ENCODE measurements at regions not wholly inside any gene's neighbourhood (a gene's known extent, or its start where the extent isn't known, plus 50 kb on each side); places are given as distances from the start of the nearest gene placed in this dataset.

DNA sequence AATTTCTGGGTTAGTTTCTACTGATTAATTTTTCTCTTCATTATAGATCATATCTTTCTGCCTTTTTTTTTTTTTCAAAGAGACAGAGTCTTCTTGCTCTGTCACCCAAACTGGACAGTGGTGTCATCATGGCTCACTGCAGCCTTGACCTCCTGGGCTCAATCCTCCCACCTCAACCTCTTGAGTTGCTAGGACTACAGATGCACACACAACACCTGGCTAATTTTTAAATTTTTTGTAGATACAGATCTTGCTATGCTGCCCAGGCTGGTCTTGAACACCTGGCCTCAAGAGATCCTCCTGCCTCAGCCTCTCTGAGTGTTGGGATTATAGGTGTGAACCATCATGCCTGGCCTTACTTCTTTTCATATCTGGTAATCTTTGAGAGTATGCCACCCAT, 73.3 kb upstream of the SLCO2A1 start:
- intact Hi-C loops (cut with micrococcal nuclease) (no loop called here), dilution Hi-C loops (cut with HindIII; ENCODE audit: low sequenced_read_pairs, unreplicated experiment) (no loop called here), in situ Hi-C loops (cut with MboI; ENCODE audit: low sequenced_read_pairs) (no loop called here)
- DNase-seq (no peak), ATAC-seq (ENCODE audit: low read depth) (no peak)
- H4K20me1 ChIP-seq (ENCODE audit: insufficient read depth, low read length) = no peaks in the 10 kb centered on the region
- H3K79me1 ChIP-seq (ENCODE audit: low read depth in 1 of 2, low read length in 2 of 2) = no peaks in the 10 kb centered on the region
- H4K8ac ChIP-seq (ENCODE audit: low read depth in 2 of 2, low read length in 2 of 2) = no peak overlapping the region
- no peak overlapping the region for H4K5ac ChIP-seq (ENCODE audit: low read depth, low read length)
- no peak overlapping the region for H3K27ac ChIP-seq (ENCODE audit: insufficient read depth, low read length)
- H4K91ac ChIP-seq (ENCODE audit: insufficient read depth, low read depth, low read length) = no peak overlapping the region
- ChIA-PET CTCF (no interaction called here), POLR2A (ENCODE audit: unreplicated experiment) (no interaction called here)
- H3K36me3 ChIP-seq (ENCODE audit: control insufficient read depth, insufficient read depth, low read length) = 0 out of 2 replicates have a peak, but pooled peaks cover 1% of the 10 kb centered on the region
- H3K4me1 ChIP-seq (ENCODE audit: control insufficient read depth, insufficient read depth, low read length) = no peaks in the 10 kb centered on the region
- BruUV-seq (replicated peaks) = no TSS peak
- no peak overlapping the region for H2AFZ ChIP-seq (replicated peaks; ENCODE audit: low read length, poor library complexity)
- no peak overlapping the region for H3K23ac ChIP-seq (ENCODE audit: low read depth, low read length)
- H2BK15ac ChIP-seq (ENCODE audit: low read depth, low read length) = no peak overlapping the region
- H3K4ac ChIP-seq (ENCODE audit: low read depth, low read length) = no peak overlapping the region
- H3K9me3 ChIP-seq (ENCODE audit: control insufficient read depth, insufficient read depth, low read length) = peaks cover 3% of the 10 kb centered on the region
- H2BK20ac ChIP-seq (ENCODE audit: low read depth, low read length) = no peak overlapping the region
- H3K4me3 ChIP-seq (ENCODE audit: insufficient read depth, low read depth, low read length) = no peak overlapping the region
- no peak overlapping the region for H3K4me2 ChIP-seq (ENCODE audit: low read depth, low read length)
- H3K14ac ChIP-seq (replicated peaks; ENCODE audit: low read depth, low read length) = no peak overlapping the region
- no peak overlapping the region for H2BK5ac ChIP-seq (ENCODE audit: low read depth, low read length, poor library complexity, severe bottlenecking)
- no peaks in the 10 kb centered on the region for H3K9me1 ChIP-seq (ENCODE audit: insufficient read depth, low read length)
- no peak overlapping the region for H2BK120ac ChIP-seq (ENCODE audit: low read depth, low read length)
- no peak for TF ChIP-seq MAFK (IDR thresholded peaks at IDR 0.05; ENCODE audit: low read depth, low read length)
- no peak for TF ChIP-seq NFE2L2 (IDR thresholded peaks at IDR 0.05; ENCODE audit: low read depth, low read length)
- TF ChIP-seq, protein P1, sequence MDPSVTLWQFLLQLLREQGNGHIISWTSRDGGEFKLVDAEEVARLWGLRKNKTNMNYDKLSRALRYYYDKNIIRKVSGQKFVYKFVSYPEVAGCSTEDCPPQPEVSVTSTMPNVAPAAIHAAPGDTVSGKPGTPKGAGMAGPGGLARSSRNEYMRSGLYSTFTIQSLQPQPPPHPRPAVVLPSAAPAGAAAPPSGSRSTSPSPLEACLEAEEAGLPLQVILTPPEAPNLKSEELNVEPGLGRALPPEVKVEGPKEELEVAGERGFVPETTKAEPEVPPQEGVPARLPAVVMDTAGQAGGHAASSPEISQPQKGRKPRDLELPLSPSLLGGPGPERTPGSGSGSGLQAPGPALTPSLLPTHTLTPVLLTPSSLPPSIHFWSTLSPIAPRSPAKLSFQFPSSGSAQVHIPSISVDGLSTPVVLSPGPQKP (IDR thresholded peaks at IDR 0.05; ENCODE audit: borderline replicate concordance, low read depth, low read length) = no peak
- no peak for TF ChIP-seq MXI1 (IDR thresholded peaks at IDR 0.05; ENCODE audit: borderline replicate concordance, low read depth, low read length)
- TF ChIP-seq BHLHE40 (IDR thresholded peaks at IDR 0.05; ENCODE audit: low read depth, low read length) = no peak
- TF ChIP-seq, protein P2, sequence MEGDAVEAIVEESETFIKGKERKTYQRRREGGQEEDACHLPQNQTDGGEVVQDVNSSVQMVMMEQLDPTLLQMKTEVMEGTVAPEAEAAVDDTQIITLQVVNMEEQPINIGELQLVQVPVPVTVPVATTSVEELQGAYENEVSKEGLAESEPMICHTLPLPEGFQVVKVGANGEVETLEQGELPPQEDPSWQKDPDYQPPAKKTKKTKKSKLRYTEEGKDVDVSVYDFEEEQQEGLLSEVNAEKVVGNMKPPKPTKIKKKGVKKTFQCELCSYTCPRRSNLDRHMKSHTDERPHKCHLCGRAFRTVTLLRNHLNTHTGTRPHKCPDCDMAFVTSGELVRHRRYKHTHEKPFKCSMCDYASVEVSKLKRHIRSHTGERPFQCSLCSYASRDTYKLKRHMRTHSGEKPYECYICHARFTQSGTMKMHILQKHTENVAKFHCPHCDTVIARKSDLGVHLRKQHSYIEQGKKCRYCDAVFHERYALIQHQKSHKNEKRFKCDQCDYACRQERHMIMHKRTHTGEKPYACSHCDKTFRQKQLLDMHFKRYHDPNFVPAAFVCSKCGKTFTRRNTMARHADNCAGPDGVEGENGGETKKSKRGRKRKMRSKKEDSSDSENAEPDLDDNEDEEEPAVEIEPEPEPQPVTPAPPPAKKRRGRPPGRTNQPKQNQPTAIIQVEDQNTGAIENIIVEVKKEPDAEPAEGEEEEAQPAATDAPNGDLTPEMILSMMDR (conservative IDR thresholded peaks at IDR 0.05; ENCODE audit: low read depth, low read length) = no peak
- TF ChIP-seq SMC3 (IDR thresholded peaks at IDR 0.05; ENCODE audit: low read depth, low read length) = no peak
- TF ChIP-seq POLR2A (IDR thresholded peaks at IDR 0.05; ENCODE audit: low read depth, low read length) = no peak
- no peak for TF ChIP-seq RCOR1 (IDR thresholded peaks at IDR 0.05; ENCODE audit: insufficient replicate concordance, low read length)
- no peak for TF ChIP-seq RFX5 (IDR thresholded peaks at IDR 0.05; ENCODE audit: low read depth, low read length)
- TF ChIP-seq CHD1 (IDR thresholded peaks at IDR 0.05; ENCODE audit: low read depth, low read length) = no peak
- TF ChIP-seq, protein P3, sequence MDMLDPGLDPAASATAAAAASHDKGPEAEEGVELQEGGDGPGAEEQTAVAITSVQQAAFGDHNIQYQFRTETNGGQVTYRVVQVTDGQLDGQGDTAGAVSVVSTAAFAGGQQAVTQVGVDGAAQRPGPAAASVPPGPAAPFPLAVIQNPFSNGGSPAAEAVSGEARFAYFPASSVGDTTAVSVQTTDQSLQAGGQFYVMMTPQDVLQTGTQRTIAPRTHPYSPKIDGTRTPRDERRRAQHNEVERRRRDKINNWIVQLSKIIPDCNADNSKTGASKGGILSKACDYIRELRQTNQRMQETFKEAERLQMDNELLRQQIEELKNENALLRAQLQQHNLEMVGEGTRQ (IDR thresholded peaks at IDR 0.05; ENCODE audit: low read depth, low read length) = no peak
- no peak for TF ChIP-seq CEBPB (IDR thresholded peaks at IDR 0.05; ENCODE audit: low read depth, low read length)
- TF ChIP-seq RAD21 (IDR thresholded peaks at IDR 0.05; ENCODE audit: low read length) = no peak
- no peak for TF ChIP-seq MAZ (IDR thresholded peaks at IDR 0.05; ENCODE audit: borderline replicate concordance, low read depth, low read length)
- TF ChIP-seq FOS (IDR thresholded peaks at IDR 0.05; ENCODE audit: low read depth, low read length) = no peak
- H3K27me3 ChIP-seq (ENCODE audit: control insufficient read depth, insufficient read depth, low read length) = no peaks in the 10 kb centered on the region
- H2AK9ac ChIP-seq (replicated peaks; ENCODE audit: low read depth, low read length, poor library complexity) = no peak overlapping the region
- no peak overlapping the region for H3K56ac ChIP-seq (ENCODE audit: extremely low read depth, insufficient read depth, low read length)
- no peak overlapping the region for H2AK5ac ChIP-seq (ENCODE audit: low read depth, low read length)
- no peak overlapping the region for H3K18ac ChIP-seq (ENCODE audit: low read depth, low read length)
- H3K9ac ChIP-seq (ENCODE audit: low read depth, low read length) = no peak overlapping the region

Data from IMR-90 (cell line).